OCI-LY7 (cell line): ENCODE measurements at regions not wholly inside any gene's neighbourhood (a gene's known extent, or its start where the extent isn't known, plus 50 kb on each side); places are given as distances from the start of the nearest gene placed in this dataset.

Source experiments
- BruUV-seq: library from RNA; stranded (reverse); fragments of 400-500 nt; replicated peaks from 2 replicates; lab custom pipeline; 2021; lab: Mats Ljungman, UMichigan
- CTCF ChIA-PET: fragments of 300-600 bp; sonication (Branson Sonifier 250); formaldehyde crosslinking; loops from one replicate; lab custom pipeline; 2022; ENCODE audit warnings: antibody characterized with exemption; ENCODE audit not compliant: unreplicated experiment; lab: Charles Lee
- POLR2A ChIA-PET: fragments of 300-600 bp; sonication (Branson Sonifier 250); formaldehyde crosslinking; loops from one replicate; lab custom pipeline; 2022; ENCODE audit warnings: antibody characterized with exemption; lab: Charles Lee
- DNase-seq: peaks from one replicate; pipeline ENCODE4 v3.0.0-alpha.2; 2015; ENCODE audit warnings: low spot score
- H2AFZ ChIP-seq: fragments of 200-600 bp; sonication (generic), shearing (Covaris generic); 2 replicates; pipeline ENCODE4 v1.6.1; 2014; ENCODE audit warnings: mild to moderate bottlenecking, antibody characterized with exemption, low read length, moderate library complexity
- H3K27ac ChIP-seq: fragments of 200-600 bp; sonication (generic); 2 replicates; pipeline ENCODE4 v1.5.1; 2014; ENCODE audit warnings: mixed run types, low read depth, mild to moderate bottlenecking, moderate library complexity, low read length, inconsistent platforms; ENCODE audit not compliant: poor library complexity, severe bottlenecking
- H3K36me3 ChIP-seq: fragments of 200-600 bp; sonication (generic); 2 replicates; pipeline ENCODE4 v1.6.1; 2014; ENCODE audit warnings: mild to moderate bottlenecking, antibody characterized with exemption, low read length, moderate library complexity, mixed read lengths; ENCODE audit not compliant: insufficient read depth
- H3K4me1 ChIP-seq: fragments of 200-600 bp; sonication (generic); 2 replicates; pipeline ENCODE4 v1.5.1; 2014; ENCODE audit warnings: mild to moderate bottlenecking, low read length; ENCODE audit not compliant: insufficient read depth, poor library complexity, severe bottlenecking
- H3K4me2 ChIP-seq: fragments of 200-600 bp; sonication (generic); 2 replicates; pipeline ENCODE4 v1.6.1; 2014; ENCODE audit warnings: mild to moderate bottlenecking, low read length
- H3K4me3 ChIP-seq: fragments of 200-600 bp; sonication (generic); 2 replicates; pipeline ENCODE4 v1.5.1; 2014; ENCODE audit warnings: mild to moderate bottlenecking, low read depth, low read length; ENCODE audit not compliant: poor library complexity, severe bottlenecking
- H3K79me2 ChIP-seq: fragments of 200-600 bp; sonication (generic); 2 replicates; pipeline ENCODE4 v1.6.1; 2016; ENCODE audit warnings: low read depth, mild to moderate bottlenecking, low read length, moderate library complexity, mixed read lengths; ENCODE audit not compliant: insufficient read depth
- H3K9me2 ChIP-seq: fragments of 200-600 bp; sonication (generic); 2 replicates; pipeline ENCODE4 v1.6.1; 2016; ENCODE audit warnings: mild to moderate bottlenecking, low read length, mixed read lengths; ENCODE audit not compliant: insufficient read depth
- H3K9me3 ChIP-seq: fragments of 200-600 bp; sonication (generic); 2 replicates; pipeline ENCODE4 v1.6.1; 2014; ENCODE audit warnings: mild to moderate bottlenecking, mixed run types, low read length, mixed read lengths
- H4K20me1 ChIP-seq: fragments of 200-600 bp; sonication (generic); 2 replicates; pipeline ENCODE4 v1.6.1; 2014; ENCODE audit warnings: mild to moderate bottlenecking, antibody characterized with exemption, low read length, moderate library complexity, mixed read lengths; ENCODE audit not compliant: insufficient read depth
- CTCF ChIP-seq: fragments of 200-600 bp; sonication (generic); conservative IDR thresholded peaks from 2 replicates; pipeline ENCODE4 v1.5.1; 2014; ENCODE audit warnings: mild to moderate bottlenecking, antibody characterized with exemption, low read length, moderate library complexity, mixed read lengths
- EZH2phosphoT487 ChIP-seq: fragments of 200-600 bp; sonication (generic); IDR thresholded peaks from 2 replicates; pipeline ENCODE4 v1.6.1; 2018; ENCODE audit warnings: low read depth, borderline replicate concordance, mild to moderate bottlenecking, mixed run types, antibody characterized with exemption, low read length, moderate library complexity, mixed read lengths
- intact Hi-C: fragments of 100-400 bp; cut with micrococcal nuclease; formaldehyde crosslinking; loops from one replicate; pipeline ENCODE4 v1.10.0; 2022; ENCODE audit not compliant: unreplicated experiment

- no peak overlapping the region for H2AFZ ChIP-seq
- H4K20me1 ChIP-seq, result no peaks in the 10 kb centered on the region
- TF ChIP-seq CTCF (no peak), EZH2phosphoT487 (no peak)
- H3K27ac ChIP-seq, result no peak overlapping the region
- no peaks in the 10 kb centered on the region for H3K36me3 ChIP-seq
- H3K4me3 ChIP-seq, result no peak overlapping the region
- no peaks in the 10 kb centered on the region for H3K9me2 ChIP-seq
- CTCF ChIA-PET, result interaction anchor here (0.8 kb wide), 1 partner anchor 43 kb away, joined by 3 read pairs; no protein-coding TSS in a partner anchor
- no peak for DNase-seq
- H3K4me2 ChIP-seq, result no peak overlapping the region
- no TSS peak for BruUV-seq
- intact Hi-C loops, result no loop called here
- no peaks in the 10 kb centered on the region for H3K79me2 ChIP-seq
- H3K4me1 ChIP-seq, result no peaks in the 10 kb centered on the region
- POLR2A ChIA-PET, result interaction anchor here (1.2 to 1.3 kb wide), 2 partner anchors 14 to 22 kb away, joined by 3 read pairs; no protein-coding TSS in a partner anchor
- H3K9me3 ChIP-seq, result no peaks in the 10 kb centered on the region
Measured at GRCh38 chr10:131439705-131440104, 128.2 kb upstream of the TCERG1L start.

- DNase-seq, result no peak
- Histone ChIP-seq H3K27ac (no peak overlapping the region), H3K36me3 (no peaks in the 10 kb centered on the region), H3K9me2 (no peaks in the 10 kb centered on the region), H3K4me3 (no peak overlapping the region), H3K9me3 (no peaks in the 10 kb centered on the region), H4K20me1 (no peaks in the 10 kb centered on the region), H2AFZ (no peak overlapping the region), H3K4me1 (no peaks in the 10 kb centered on the region), H3K4me2 (no peak overlapping the region), H3K79me2 (no peaks in the 10 kb centered on the region)
- intact Hi-C loops, result no loop called here
- no TSS peak for BruUV-seq
- TF ChIP-seq EZH2phosphoT487 (no peak), CTCF (no peak)
- ChIA-PET POLR2A (interaction anchor here (1.2 to 1.3 kb wide), 2 partner anchors 13 to 23 kb away, joined by 3 read pairs; no protein-coding TSS in a partner anchor), CTCF (interaction anchor here (0.8 kb wide), 1 partner anchor 44 kb away, joined by 3 read pairs; no protein-coding TSS in a partner anchor)
Measured at GRCh38 chr10:131440405-131441360, 129.2 kb upstream of the TCERG1L start.
